ENCODE measurements at regions not wholly inside any gene's neighbourhood (a gene's known extent, or its start where the extent isn't known, plus 50 kb on each side); places are given as distances from the start of the nearest gene placed in this dataset.

GRCh38 chr11:33520112-33520511 lies 180.5 kb downstream of the C11orf91 start:
- TF ChIP-seq, protein P1, sequence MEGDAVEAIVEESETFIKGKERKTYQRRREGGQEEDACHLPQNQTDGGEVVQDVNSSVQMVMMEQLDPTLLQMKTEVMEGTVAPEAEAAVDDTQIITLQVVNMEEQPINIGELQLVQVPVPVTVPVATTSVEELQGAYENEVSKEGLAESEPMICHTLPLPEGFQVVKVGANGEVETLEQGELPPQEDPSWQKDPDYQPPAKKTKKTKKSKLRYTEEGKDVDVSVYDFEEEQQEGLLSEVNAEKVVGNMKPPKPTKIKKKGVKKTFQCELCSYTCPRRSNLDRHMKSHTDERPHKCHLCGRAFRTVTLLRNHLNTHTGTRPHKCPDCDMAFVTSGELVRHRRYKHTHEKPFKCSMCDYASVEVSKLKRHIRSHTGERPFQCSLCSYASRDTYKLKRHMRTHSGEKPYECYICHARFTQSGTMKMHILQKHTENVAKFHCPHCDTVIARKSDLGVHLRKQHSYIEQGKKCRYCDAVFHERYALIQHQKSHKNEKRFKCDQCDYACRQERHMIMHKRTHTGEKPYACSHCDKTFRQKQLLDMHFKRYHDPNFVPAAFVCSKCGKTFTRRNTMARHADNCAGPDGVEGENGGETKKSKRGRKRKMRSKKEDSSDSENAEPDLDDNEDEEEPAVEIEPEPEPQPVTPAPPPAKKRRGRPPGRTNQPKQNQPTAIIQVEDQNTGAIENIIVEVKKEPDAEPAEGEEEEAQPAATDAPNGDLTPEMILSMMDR (conservative IDR thresholded peaks at IDR 0.05): no peak
- Mint-ChIP-seq H3K4me3 (no peak overlapping the region), H3K27ac (ENCODE audit: unreplicated experiment) (no peak overlapping the region), H3K27me3 (ENCODE audit: low read depth) (no peaks in the 10 kb centered on the region), H3K4me1 (no peaks in the 10 kb centered on the region), H3K9me3 (no peaks in the 10 kb centered on the region), H3K36me3 (ENCODE audit: low read depth) (no peaks in the 10 kb centered on the region)
- no peak for DNase-seq (ENCODE audit: low read depth, low spot score)

DNA sequence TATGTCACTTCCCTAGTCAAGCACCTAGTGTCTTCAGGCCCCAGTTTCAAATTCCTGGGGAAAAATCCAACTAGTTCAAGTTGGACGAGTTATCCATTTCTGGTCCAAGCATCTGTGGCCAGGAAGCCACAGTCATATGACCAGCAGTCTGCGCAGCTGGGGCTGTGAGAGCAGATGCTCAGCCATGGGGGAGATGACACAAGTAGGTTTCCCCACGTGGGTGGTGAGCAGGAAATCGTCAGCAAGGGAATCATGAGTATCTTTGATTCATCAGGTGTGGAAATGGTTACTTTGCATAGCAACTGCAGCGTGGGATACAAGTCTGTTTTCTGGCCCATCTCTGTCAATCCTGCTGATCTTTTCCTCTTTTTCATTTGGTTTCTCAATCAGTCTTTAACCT lies 185.3 kb downstream of the C11orf91 start:
- TF ChIP-seq, protein P1 (conservative IDR thresholded peaks at IDR 0.05): no peak
- DNase-seq (ENCODE audit: low read depth, low spot score): no peak
- H3K27me3 Mint-ChIP-seq (ENCODE audit: low read depth): no peaks in the 10 kb centered on the region
- no peak overlapping the region for H3K27ac Mint-ChIP-seq (ENCODE audit: unreplicated experiment)
- H3K9me3 Mint-ChIP-seq: no peaks in the 10 kb centered on the region
- no peak overlapping the region for H3K4me3 Mint-ChIP-seq
- H3K4me1 Mint-ChIP-seq: no peaks in the 10 kb centered on the region
- no peaks in the 10 kb centered on the region for H3K36me3 Mint-ChIP-seq (ENCODE audit: low read depth)

- DNase-seq (ENCODE audit: low read depth, low spot score): no peak
- Mint-ChIP-seq H3K9me3 (no peaks in the 10 kb centered on the region), H3K27me3 (ENCODE audit: low read depth) (no peaks in the 10 kb centered on the region), H3K4me3 (no peak overlapping the region), H3K27ac (ENCODE audit: unreplicated experiment) (no peak overlapping the region), H3K36me3 (ENCODE audit: low read depth) (no peaks in the 10 kb centered on the region), H3K4me1 (no peaks in the 10 kb centered on the region)
- TF ChIP-seq, protein P1 (conservative IDR thresholded peaks at IDR 0.05): no peak
Measured at GRCh38 chr11:33514079-33514925, 186.3 kb downstream of the C11orf91 start.

DNA sequence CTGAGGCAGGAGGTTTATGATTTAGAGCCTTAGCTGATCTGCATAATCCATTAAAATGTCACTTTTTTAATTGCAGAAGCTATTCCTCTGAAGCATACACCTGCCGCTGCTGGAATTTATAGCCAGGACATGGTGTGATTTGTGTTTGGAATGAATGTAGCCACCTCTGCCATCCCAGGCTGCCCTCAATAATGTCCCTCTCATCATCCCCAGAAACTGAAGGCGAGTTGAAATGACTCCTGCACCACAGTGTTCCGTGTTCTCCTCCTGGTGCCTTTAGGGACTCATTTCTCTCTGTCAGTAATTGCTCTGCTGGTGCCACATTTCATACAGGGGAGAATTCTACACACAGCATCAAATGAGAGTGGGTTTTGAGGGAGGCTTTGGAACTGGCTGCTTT lies 191.0 kb downstream of the C11orf91 start:
- no peak for DNase-seq (ENCODE audit: low read depth, low spot score)
- no peaks in the 10 kb centered on the region for H3K27me3 Mint-ChIP-seq (ENCODE audit: low read depth)
- TF ChIP-seq, protein P1 (conservative IDR thresholded peaks at IDR 0.05): no peak
- H3K9me3 Mint-ChIP-seq: no peaks in the 10 kb centered on the region
- no peaks in the 10 kb centered on the region for H3K36me3 Mint-ChIP-seq (ENCODE audit: low read depth)
- no peak overlapping the region for H3K27ac Mint-ChIP-seq (ENCODE audit: unreplicated experiment)
- H3K4me1 Mint-ChIP-seq: no peaks in the 10 kb centered on the region
- no peak overlapping the region for H3K4me3 Mint-ChIP-seq

DNA sequence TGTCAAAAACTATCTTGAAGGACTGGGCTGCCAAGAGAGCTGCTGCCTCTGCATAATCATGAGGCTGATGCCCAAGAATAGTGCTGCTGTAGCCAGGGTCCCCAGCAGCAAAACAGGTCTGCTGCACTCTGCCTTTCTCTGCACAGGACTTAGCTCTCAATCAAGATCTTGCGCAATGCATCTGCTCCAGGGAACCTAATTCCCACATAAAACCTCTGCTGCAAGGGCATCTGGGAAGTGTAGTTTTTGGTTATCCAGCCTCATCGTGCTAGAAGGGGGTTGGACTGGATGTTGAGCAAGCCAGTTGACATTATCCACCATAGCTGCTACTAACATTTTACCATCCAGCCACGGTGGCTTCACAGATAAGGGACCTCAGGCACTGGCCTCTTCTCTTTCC lies 192.7 kb downstream of the C11orf91 start:
- no peaks in the 10 kb centered on the region for H3K9me3 Mint-ChIP-seq
- TF ChIP-seq, protein P1 (conservative IDR thresholded peaks at IDR 0.05): no peak
- H3K36me3 Mint-ChIP-seq (ENCODE audit: low read depth): no peaks in the 10 kb centered on the region
- no peak for DNase-seq (ENCODE audit: low read depth, low spot score)
- H3K27me3 Mint-ChIP-seq (ENCODE audit: low read depth): peaks cover 5% of the 10 kb centered on the region
- H3K27ac Mint-ChIP-seq (ENCODE audit: unreplicated experiment): no peak overlapping the region
- H3K4me3 Mint-ChIP-seq: no peak overlapping the region
- no peaks in the 10 kb centered on the region for H3K4me1 Mint-ChIP-seq

All from neural crest cell (in vitro differentiated cells).